ENCODE measurements at regions not wholly inside any gene's neighbourhood (a gene's known extent, or its start where the extent isn't known, plus 50 kb on each side); places are given as distances from the start of the nearest gene placed in this dataset.

DNA sequence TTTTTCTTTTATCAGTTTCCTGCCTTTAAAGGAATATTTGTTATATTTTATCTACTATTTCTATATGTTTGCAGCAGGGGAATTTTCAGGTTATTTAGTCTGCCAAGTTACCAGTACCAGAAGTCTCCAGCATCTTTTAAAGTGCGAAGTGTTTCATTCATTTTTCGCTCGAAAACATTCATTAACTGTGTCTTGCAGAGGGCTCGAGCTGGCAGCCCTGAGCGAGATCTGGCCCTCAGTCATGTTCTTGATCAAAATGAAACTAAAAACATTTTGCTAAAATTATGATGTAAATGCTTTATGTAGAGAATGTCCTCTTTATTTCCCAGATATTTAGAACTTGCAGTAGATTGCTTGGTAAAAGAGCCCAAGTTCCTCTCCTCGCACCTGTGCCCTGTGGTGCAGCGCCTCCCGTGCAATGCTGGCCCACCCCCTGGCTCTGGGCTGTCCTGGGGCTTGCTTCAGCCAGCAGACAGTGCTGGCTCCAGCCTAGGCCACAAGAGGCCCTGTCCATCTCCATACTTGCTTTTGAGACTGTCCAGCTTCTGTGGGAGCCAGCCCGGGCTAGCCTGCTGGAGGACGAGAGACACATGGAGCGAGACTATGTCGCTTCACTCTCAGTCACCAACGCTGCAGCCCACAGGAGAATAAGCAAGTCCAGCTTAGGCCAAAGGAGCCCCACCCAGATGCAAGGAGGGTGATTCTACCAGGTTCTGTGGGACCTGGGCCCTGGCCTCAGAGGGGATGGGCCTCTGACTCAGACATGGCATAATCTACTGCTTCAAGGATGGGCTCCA is 71.9 kb upstream of the PRR23E start:
- no TSS peak for BruUV-seq (replicated peaks)
- Histone ChIP-seq H3K4me3 (ENCODE audit: low read depth, low read length, poor library complexity, severe bottlenecking) (no peak overlapping the region), H3K27me3 (replicated peaks; ENCODE audit: insufficient read depth, low read depth, low read length, poor library complexity) (peaks cover 5% of the 10 kb centered on the region), H3K27ac (ENCODE audit: low read depth, low read length, poor library complexity, severe bottlenecking) (no peak overlapping the region), H3K9me3 (ENCODE audit: low read depth, low read length, poor library complexity, severe bottlenecking) (no peaks in the 10 kb centered on the region), H3K36me3 (ENCODE audit: insufficient read depth, low read length, poor library complexity, severe bottlenecking) (no peaks in the 10 kb centered on the region), H3K4me1 (ENCODE audit: insufficient read depth, low read length, poor library complexity, severe bottlenecking) (no peaks in the 10 kb centered on the region)
- TF ChIP-seq CTCF (conservative IDR thresholded peaks at IDR 0.05; ENCODE audit: low read depth, low read length) = no peak
- TF ChIP-seq EZH2 (IDR thresholded peaks at IDR 0.05; ENCODE audit: borderline replicate concordance, low read depth, low read length, poor library complexity, severe bottlenecking) = no peak
- ChIA-PET POLR2A (ENCODE audit: low non-redundant PET) (no interaction called here), CTCF (no interaction called here)
- intact Hi-C loops (cut with micrococcal nuclease; ENCODE audit: unreplicated experiment) = no loop called here
- DNase-seq (ENCODE audit: low spot score) = no peak

- Histone ChIP-seq H3K36me3 (ENCODE audit: insufficient read depth, low read length, poor library complexity, severe bottlenecking) (no peaks in the 10 kb centered on the region), H3K9me3 (ENCODE audit: low read depth, low read length, poor library complexity, severe bottlenecking) (no peaks in the 10 kb centered on the region), H3K27ac (ENCODE audit: low read depth, low read length, poor library complexity, severe bottlenecking) (no peak overlapping the region), H3K4me1 (ENCODE audit: insufficient read depth, low read length, poor library complexity, severe bottlenecking) (no peaks in the 10 kb centered on the region), H3K4me3 (ENCODE audit: low read depth, low read length, poor library complexity, severe bottlenecking) (no peak overlapping the region), H3K27me3 (replicated peaks; ENCODE audit: insufficient read depth, low read depth, low read length, poor library complexity) (peaks cover 8% of the 10 kb centered on the region)
- no peak for DNase-seq (ENCODE audit: low spot score)
- ChIA-PET POLR2A (ENCODE audit: low non-redundant PET) (no interaction called here), CTCF (no interaction called here)
- TF ChIP-seq EZH2 (IDR thresholded peaks at IDR 0.05; ENCODE audit: borderline replicate concordance, low read depth, low read length, poor library complexity, severe bottlenecking) (no peak), CTCF (conservative IDR thresholded peaks at IDR 0.05; ENCODE audit: low read depth, low read length) (no peak)
- no TSS peak for BruUV-seq (replicated peaks)
- intact Hi-C loops (cut with micrococcal nuclease; ENCODE audit: unreplicated experiment) = no loop called here
These were observed 71.0 kb upstream of the PRR23E start for GRCh38 chr3:127121885-127122284.

- H3K27ac ChIP-seq (ENCODE audit: low read depth, low read length, poor library complexity, severe bottlenecking) = no peak overlapping the region
- no peak overlapping the region for H3K4me3 ChIP-seq (ENCODE audit: low read depth, low read length, poor library complexity, severe bottlenecking)
- H3K27me3 ChIP-seq (replicated peaks; ENCODE audit: insufficient read depth, low read depth, low read length, poor library complexity) = peaks cover 13% of the 10 kb centered on the region
- H3K4me1 ChIP-seq (ENCODE audit: insufficient read depth, low read length, poor library complexity, severe bottlenecking) = no peaks in the 10 kb centered on the region
- ChIA-PET CTCF (no interaction called here), POLR2A (ENCODE audit: low non-redundant PET) (no interaction called here)
- no peak for DNase-seq (ENCODE audit: low spot score)
- intact Hi-C loops (cut with micrococcal nuclease; ENCODE audit: unreplicated experiment) = no loop called here
- no TSS peak for BruUV-seq (replicated peaks)
- no peak for TF ChIP-seq CTCF (conservative IDR thresholded peaks at IDR 0.05; ENCODE audit: low read depth, low read length)
- TF ChIP-seq EZH2 (IDR thresholded peaks at IDR 0.05; ENCODE audit: borderline replicate concordance, low read depth, low read length, poor library complexity, severe bottlenecking) = no peak
- no peaks in the 10 kb centered on the region for H3K9me3 ChIP-seq (ENCODE audit: low read depth, low read length, poor library complexity, severe bottlenecking)
- no peaks in the 10 kb centered on the region for H3K36me3 ChIP-seq (ENCODE audit: insufficient read depth, low read length, poor library complexity, severe bottlenecking)
These were observed 69.4 kb upstream of the PRR23E start for GRCh38 chr3:127123533-127123932.
